ENCODE measurements at regions not wholly inside any gene's neighbourhood (a gene's known extent, or its start where the extent isn't known, plus 50 kb on each side); places are given as distances from the start of the nearest gene placed in this dataset.

GRCh38 chr4:111776561-111776960, 368.7 kb upstream of the FAM241A start:
- H3K4me1 Mint-ChIP-seq: no peaks in the 10 kb centered on the region
- intact Hi-C loops (cut with micrococcal nuclease): no loop called here
- peaks cover 0 to 5% (median 3%) of the 10 kb centered on the region in 3 donors for H3K27me3 Mint-ChIP-seq (ENCODE audit: low read depth in 3 of 3)

GRCh38 chr4:111778543-111778942, 366.7 kb upstream of the FAM241A start:
- Mint-ChIP-seq H3K4me1 (no peaks in the 10 kb centered on the region), H3K27ac (no peak overlapping the region), H3K4me3 (no peak overlapping the region), H3K9me3 (no peaks in the 10 kb centered on the region), H3K36me3 (no peaks in the 10 kb centered on the region), H3K27me3 (ENCODE audit: low read depth in 3 of 3) (peaks cover 0 to 5% (median 3%) of the 10 kb centered on the region in 3 donors)
- intact Hi-C loops (cut with micrococcal nuclease): no loop called here
- Histone ChIP-seq H3K9ac (ENCODE audit: insufficient read depth, low read length, poor library complexity, severe bottlenecking) (no peak overlapping the region), H3K4me3 (replicated peaks in 1 of 3; ENCODE audit: low read depth in 2 of 3, low read length in 3 of 3) (no peak overlapping the region), H3K79me2 (ENCODE audit: insufficient read depth, low read length) (no peaks in the 10 kb centered on the region), H3K36me3 (replicated peaks in 1 of 2; ENCODE audit: control insufficient read depth in 1 of 2, insufficient read depth in 2 of 2, low read length in 2 of 2) (no peaks in the 10 kb centered on the region), H3K27ac (ENCODE audit: low read depth in 1 of 2, low read length in 2 of 2) (no peak overlapping the region), H3K9me3 (replicated peaks in 1 of 2; ENCODE audit: control insufficient read depth in 1 of 2, insufficient read depth in 1 of 2, low read length in 2 of 2) (no peaks in the 10 kb centered on the region), H3K4me1 (ENCODE audit: control insufficient read depth in 1 of 2, insufficient read depth in 2 of 2, low read length in 2 of 2) (no peaks in the 10 kb centered on the region), H2AFZ (ENCODE audit: insufficient read depth, low read depth, low read length, poor library complexity, severe bottlenecking) (no peak overlapping the region), H3K4me2 (replicated peaks; ENCODE audit: extremely low read depth, low read length, poor library complexity, severe bottlenecking) (no peak overlapping the region), H3K27me3 (ENCODE audit: control insufficient read depth in 2 of 2, insufficient read depth in 2 of 2, low read length in 2 of 2) (no peaks in the 10 kb centered on the region), H4K20me1 (ENCODE audit: insufficient read depth, low read length) (no peaks in the 10 kb centered on the region)
- 100% methylated on average over 1 of the region's 1 CpG for WGBS (ENCODE audit: insufficient coverage)
- DNase-seq: no peak
- TF ChIP-seq, protein P1, sequence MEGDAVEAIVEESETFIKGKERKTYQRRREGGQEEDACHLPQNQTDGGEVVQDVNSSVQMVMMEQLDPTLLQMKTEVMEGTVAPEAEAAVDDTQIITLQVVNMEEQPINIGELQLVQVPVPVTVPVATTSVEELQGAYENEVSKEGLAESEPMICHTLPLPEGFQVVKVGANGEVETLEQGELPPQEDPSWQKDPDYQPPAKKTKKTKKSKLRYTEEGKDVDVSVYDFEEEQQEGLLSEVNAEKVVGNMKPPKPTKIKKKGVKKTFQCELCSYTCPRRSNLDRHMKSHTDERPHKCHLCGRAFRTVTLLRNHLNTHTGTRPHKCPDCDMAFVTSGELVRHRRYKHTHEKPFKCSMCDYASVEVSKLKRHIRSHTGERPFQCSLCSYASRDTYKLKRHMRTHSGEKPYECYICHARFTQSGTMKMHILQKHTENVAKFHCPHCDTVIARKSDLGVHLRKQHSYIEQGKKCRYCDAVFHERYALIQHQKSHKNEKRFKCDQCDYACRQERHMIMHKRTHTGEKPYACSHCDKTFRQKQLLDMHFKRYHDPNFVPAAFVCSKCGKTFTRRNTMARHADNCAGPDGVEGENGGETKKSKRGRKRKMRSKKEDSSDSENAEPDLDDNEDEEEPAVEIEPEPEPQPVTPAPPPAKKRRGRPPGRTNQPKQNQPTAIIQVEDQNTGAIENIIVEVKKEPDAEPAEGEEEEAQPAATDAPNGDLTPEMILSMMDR (IDR thresholded peaks at IDR 0.05): no peak

More at GRCh38 chr4:111776561-111776960, 368.7 kb upstream of the FAM241A start:
- Mint-ChIP-seq H3K27ac (no peak overlapping the region), H3K4me3 (no peak overlapping the region), H3K36me3 (no peaks in the 10 kb centered on the region), H3K9me3 (no peaks in the 10 kb centered on the region)
- H3K4me3 ChIP-seq (replicated peaks in 1 of 3; ENCODE audit: low read depth in 2 of 3, low read length in 3 of 3): no peak overlapping the region
- H3K27ac ChIP-seq (ENCODE audit: low read depth in 1 of 2, low read length in 2 of 2): no peak overlapping the region
- no peak overlapping the region for H2AFZ ChIP-seq (ENCODE audit: insufficient read depth, low read depth, low read length, poor library complexity, severe bottlenecking)
- no peak overlapping the region for H3K4me2 ChIP-seq (replicated peaks; ENCODE audit: extremely low read depth, low read length, poor library complexity, severe bottlenecking)
- no CpG with 5 or more reads among the region's 1 CpG for WGBS (ENCODE audit: insufficient coverage)
- H3K79me2 ChIP-seq (ENCODE audit: insufficient read depth, low read length): no peaks in the 10 kb centered on the region
- H4K20me1 ChIP-seq (ENCODE audit: insufficient read depth, low read length): no peaks in the 10 kb centered on the region
- H3K4me1 ChIP-seq (ENCODE audit: control insufficient read depth in 1 of 2, insufficient read depth in 2 of 2, low read length in 2 of 2): no peaks in the 10 kb centered on the region
- H3K9ac ChIP-seq (ENCODE audit: insufficient read depth, low read length, poor library complexity, severe bottlenecking): no peak overlapping the region
- no peaks in the 10 kb centered on the region for H3K36me3 ChIP-seq (replicated peaks in 1 of 2; ENCODE audit: control insufficient read depth in 1 of 2, insufficient read depth in 2 of 2, low read length in 2 of 2)
- H3K27me3 ChIP-seq (ENCODE audit: control insufficient read depth in 2 of 2, insufficient read depth in 2 of 2, low read length in 2 of 2): no peaks in the 10 kb centered on the region
- H3K9me3 ChIP-seq (replicated peaks in 1 of 2; ENCODE audit: control insufficient read depth in 1 of 2, insufficient read depth in 1 of 2, low read length in 2 of 2): no peaks in the 10 kb centered on the region
- TF ChIP-seq, protein P1 (IDR thresholded peaks at IDR 0.05): no peak
- no peak for DNase-seq

All from CD14-positive monocyte (primary cell).